H9 (cell line): ENCODE measurements at regions not wholly inside any gene's neighbourhood (a gene's known extent, or its start where the extent isn't known, plus 50 kb on each side); places are given as distances from the start of the nearest gene placed in this dataset.

Source experiments
- DNase-seq: peaks from one replicate; pipeline ENCODE4 v3.0.0-alpha.2; 2017
- H2AFZ ChIP-seq: one replicate; pipeline ENCODE4 v1.6.1; 2013; ENCODE audit warnings: mild to moderate bottlenecking, low read length, control low read depth, moderate library complexity
- H2AK5ac ChIP-seq: 2 replicates; pipeline ENCODE4 v1.6.1; 2013; ENCODE audit warnings: low read length, control low read depth, mixed read lengths; ENCODE audit not compliant: insufficient read length
- H2BK120ac ChIP-seq: one replicate; pipeline ENCODE4 v1.6.1; 2013; ENCODE audit warnings: low read depth, mild to moderate bottlenecking, low read length, control low read depth, inconsistent platforms; ENCODE audit not compliant: poor library complexity, severe bottlenecking
- H2BK12ac ChIP-seq: 2 replicates; pipeline ENCODE4 v1.6.1; 2013; ENCODE audit warnings: low read length, control low read depth, mixed read lengths, low read depth; ENCODE audit not compliant: insufficient read length
- H2BK15ac ChIP-seq: 2 replicates; pipeline ENCODE4 v1.6.1; 2013; ENCODE audit warnings: low read depth, low read length, control low read depth
- H2BK20ac ChIP-seq: one replicate; pipeline ENCODE4 v1.6.1; 2013; ENCODE audit warnings: low read depth, mild to moderate bottlenecking, low read length, control low read depth, inconsistent platforms; ENCODE audit not compliant: poor library complexity, severe bottlenecking
- H2BK5ac ChIP-seq: 2 replicates; pipeline ENCODE4 v1.6.1; 2013; ENCODE audit warnings: low read length, control low read depth, mixed read lengths; ENCODE audit not compliant: insufficient read length
- H3K14ac ChIP-seq: 2 replicates; pipeline ENCODE4 v1.6.1; 2013; ENCODE audit warnings: low read length, control low read depth; ENCODE audit not compliant: insufficient read depth
- H3K18ac ChIP-seq: 2 replicates; pipeline ENCODE4 v1.6.1; 2013; ENCODE audit warnings: low read depth, mild to moderate bottlenecking, mixed read lengths, low read length, control low read depth; ENCODE audit not compliant: insufficient read length
- H3K23ac ChIP-seq: 2 replicates; pipeline ENCODE4 v1.6.1; 2013; ENCODE audit warnings: low read length, control low read depth, mixed read lengths, low read depth; ENCODE audit not compliant: insufficient read length
- H3K23me2 ChIP-seq: 2 replicates; pipeline ENCODE4 v1.6.1; 2013; ENCODE audit warnings: low read depth, mild to moderate bottlenecking, mixed read lengths, low read length, control low read depth; ENCODE audit not compliant: insufficient read length, poor library complexity, severe bottlenecking
- H3K27ac ChIP-seq: 2 replicates; pipeline ENCODE4 v1.5.1; 2013; ENCODE audit warnings: low read length, control low read depth, mixed read lengths, low read depth; ENCODE audit not compliant: insufficient read length
- H3K27me3 ChIP-seq: 2 replicates; pipeline ENCODE4 v1.6.1; 2013; ENCODE audit warnings: low read length, control low read depth, inconsistent platforms; ENCODE audit not compliant: insufficient read depth
- H3K4ac ChIP-seq: 2 replicates; pipeline ENCODE4 v1.6.1; 2013; ENCODE audit warnings: low read depth, mild to moderate bottlenecking, control low read depth, inconsistent platforms, low read length, moderate library complexity
- H3K4me1 ChIP-seq: 2 replicates; pipeline ENCODE4 v1.6.1; 2013; ENCODE audit warnings: low read length, control low read depth, inconsistent platforms; ENCODE audit not compliant: insufficient read depth
- H3K4me2 ChIP-seq: 2 replicates; pipeline ENCODE4 v1.6.1; 2013; ENCODE audit warnings: low read length, control low read depth, mixed read lengths; ENCODE audit not compliant: insufficient read length, insufficient read depth
- H3K56ac ChIP-seq: 2 replicates; pipeline ENCODE4 v1.6.1; 2013; ENCODE audit warnings: low read depth, mild to moderate bottlenecking, mixed read lengths, low read length, control low read depth; ENCODE audit not compliant: insufficient read length
- H3K79me1 ChIP-seq: 2 replicates; pipeline ENCODE4 v1.6.1; 2013; ENCODE audit warnings: low read depth, mild to moderate bottlenecking, moderate library complexity, low read length, control low read depth, inconsistent platforms; ENCODE audit not compliant: insufficient read depth, poor library complexity, severe bottlenecking
- H3K79me2 ChIP-seq: 2 replicates; pipeline ENCODE4 v1.6.1; 2013; ENCODE audit warnings: low read length, control low read depth, inconsistent platforms; ENCODE audit not compliant: insufficient read depth
- H3K9ac ChIP-seq: 2 replicates; pipeline ENCODE4 v1.6.1; 2013; ENCODE audit warnings: low read length, control low read depth, mixed read lengths; ENCODE audit not compliant: insufficient read length; ENCODE audit errors: extremely low read depth
- H3K9me3 ChIP-seq: one replicate; pipeline ENCODE4 v1.6.1; 2013; ENCODE audit warnings: low read depth, low read length, inconsistent platforms; ENCODE audit not compliant: control insufficient read depth
- H3T11ph ChIP-seq: one replicate; pipeline ENCODE4 v1.6.1; 2013; ENCODE audit warnings: mild to moderate bottlenecking, low read length, control low read depth, inconsistent platforms
- H4K20me1 ChIP-seq: one replicate; pipeline ENCODE4 v1.6.1; 2013; ENCODE audit not compliant: control insufficient read depth, insufficient read length, insufficient read depth
- H4K5ac ChIP-seq: 2 replicates; pipeline ENCODE4 v1.6.1; 2013; ENCODE audit warnings: low read depth, mild to moderate bottlenecking, mixed read lengths, low read length, control low read depth; ENCODE audit not compliant: insufficient read length
- H4K8ac ChIP-seq: replicated peaks from 2 replicates; pipeline ENCODE4 v1.6.1; 2013; ENCODE audit warnings: low read length, control low read depth, mixed read lengths, low read depth; ENCODE audit not compliant: insufficient read length
- H4K91ac ChIP-seq: 2 replicates; pipeline ENCODE4 v1.6.1; 2013; ENCODE audit warnings: low read depth, mild to moderate bottlenecking, moderate library complexity, mixed read lengths, low read length, control low read depth; ENCODE audit not compliant: insufficient read length
- H3K27ac Mint-ChIP-seq, 3 experiments: 2 replicates in 2 of 3; 3 replicates in 1 of 3; pipeline ENCODE4 v1.8.0; 2020 to 2021; ENCODE audit warnings: mixed read lengths in 3 of 3, mild to moderate bottlenecking in 1 of 3, moderate library complexity in 1 of 3
- H3K27me3 Mint-ChIP-seq: 2 replicates; pipeline ENCODE4 v1.8.0; 2021; ENCODE audit warnings: low read depth, mild to moderate bottlenecking, moderate library complexity, mixed read lengths
- H3K36me3 Mint-ChIP-seq, 3 experiments: 2 replicates in 2 of 3; 3 replicates in 1 of 3; pipeline ENCODE4 v1.8.0; 2020 to 2021; ENCODE audit warnings: low read depth in 3 of 3, mixed read lengths in 3 of 3; ENCODE audit not compliant: insufficient read depth in 1 of 3
- H3K4me1 Mint-ChIP-seq, 2 experiments: 2 replicates each; pipeline ENCODE4 v1.8.0; 2020; ENCODE audit warnings: mixed read lengths in 2 of 2
- H3K4me3 Mint-ChIP-seq, 2 experiments: 2 replicates in 1 of 2; 3 replicates in 1 of 2; pipeline ENCODE4 v1.8.0; 2020 to 2021; ENCODE audit warnings: mild to moderate bottlenecking in 2 of 2, mixed read lengths in 2 of 2, moderate library complexity in 1 of 2
- H3K9me3 Mint-ChIP-seq, 2 experiments: 2 replicates in 1 of 2; 3 replicates in 1 of 2; pipeline ENCODE4 v1.8.0; 2020; ENCODE audit warnings: mild to moderate bottlenecking in 2 of 2, mixed read lengths in 2 of 2, moderate library complexity in 1 of 2
- WGBS: extraction: QIAGEN DNeasy Blood & Tissue Kit; methylation state at CpG from one replicate; pipeline ENCODE4 v1.1.7; 2013; ENCODE audit warnings: missing lambda C conversion rate, low lambda C conversion rate, mixed read lengths; ENCODE audit not compliant: insufficient read length; ENCODE audit errors: extremely low coverage; 5-methylcytosine and 5-hydroxymethylcytosine counted together
- TF ChIP-seq, protein P1 (sequence below): fragments of 200-600 bp; sonication (generic); conservative IDR thresholded peaks from 3 replicates; pipeline ENCODE4 v1.8.0; 2021; ENCODE audit warnings: antibody characterized with exemption, mild to moderate bottlenecking

GRCh38 chr4:160980091-160980490 is 1183.7 kb downstream of the FSTL5 start:
- no peaks in the 10 kb centered on the region for H3K9me3 ChIP-seq
- no peak overlapping the region for H2BK12ac ChIP-seq
- no peaks in the 10 kb centered on the region for H3K79me1 ChIP-seq
- H2AFZ ChIP-seq = no peak overlapping the region
- no peak overlapping the region for H4K5ac ChIP-seq
- Mint-ChIP-seq H3K27ac (no peak overlapping the region), H3K36me3 (no peaks in the 10 kb centered on the region), H3K4me3 (no peak overlapping the region), H3K4me1 (no peaks in the 10 kb centered on the region), H3K9me3 (no peaks in the 10 kb centered on the region; a peak in 1 of 5 replicates), H3K27me3 (no peaks in the 10 kb centered on the region)
- H3K4me2 ChIP-seq = no peak overlapping the region
- H3K27ac ChIP-seq = no peak overlapping the region
- no peak overlapping the region for H3K23ac ChIP-seq
- H3K4ac ChIP-seq = no peak overlapping the region
- no peak overlapping the region for H4K8ac ChIP-seq
- H2BK5ac ChIP-seq = no peak overlapping the region
- H3K23me2 ChIP-seq = no peaks in the 10 kb centered on the region
- H3T11ph ChIP-seq = no peak overlapping the region
- no peak overlapping the region for H3K18ac ChIP-seq
- H2BK20ac ChIP-seq = no peak overlapping the region
- WGBS = no CpG with 5 or more reads among the region's 3 CpGs
- no peak overlapping the region for H2BK120ac ChIP-seq
- H3K14ac ChIP-seq = no peak overlapping the region
- no peak overlapping the region for H2BK15ac ChIP-seq
- H3K4me1 ChIP-seq = no peaks in the 10 kb centered on the region
- no peak overlapping the region for H3K56ac ChIP-seq
- TF ChIP-seq, protein P1, sequence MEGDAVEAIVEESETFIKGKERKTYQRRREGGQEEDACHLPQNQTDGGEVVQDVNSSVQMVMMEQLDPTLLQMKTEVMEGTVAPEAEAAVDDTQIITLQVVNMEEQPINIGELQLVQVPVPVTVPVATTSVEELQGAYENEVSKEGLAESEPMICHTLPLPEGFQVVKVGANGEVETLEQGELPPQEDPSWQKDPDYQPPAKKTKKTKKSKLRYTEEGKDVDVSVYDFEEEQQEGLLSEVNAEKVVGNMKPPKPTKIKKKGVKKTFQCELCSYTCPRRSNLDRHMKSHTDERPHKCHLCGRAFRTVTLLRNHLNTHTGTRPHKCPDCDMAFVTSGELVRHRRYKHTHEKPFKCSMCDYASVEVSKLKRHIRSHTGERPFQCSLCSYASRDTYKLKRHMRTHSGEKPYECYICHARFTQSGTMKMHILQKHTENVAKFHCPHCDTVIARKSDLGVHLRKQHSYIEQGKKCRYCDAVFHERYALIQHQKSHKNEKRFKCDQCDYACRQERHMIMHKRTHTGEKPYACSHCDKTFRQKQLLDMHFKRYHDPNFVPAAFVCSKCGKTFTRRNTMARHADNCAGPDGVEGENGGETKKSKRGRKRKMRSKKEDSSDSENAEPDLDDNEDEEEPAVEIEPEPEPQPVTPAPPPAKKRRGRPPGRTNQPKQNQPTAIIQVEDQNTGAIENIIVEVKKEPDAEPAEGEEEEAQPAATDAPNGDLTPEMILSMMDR = no peak
- no peaks in the 10 kb centered on the region for H4K20me1 ChIP-seq
- H3K79me2 ChIP-seq = no peaks in the 10 kb centered on the region
- no peak for DNase-seq
- H4K91ac ChIP-seq = no peak overlapping the region
- no peak overlapping the region for H3K9ac ChIP-seq
- no peaks in the 10 kb centered on the region for H3K27me3 ChIP-seq
- H2AK5ac ChIP-seq = no peak overlapping the region
